Islet precursor cell (in vitro differentiated cells): ENCODE measurements at regions not wholly inside any gene's neighbourhood (a gene's known extent, or its start where the extent isn't known, plus 50 kb on each side); places are given as distances from the start of the nearest gene placed in this dataset.

Source experiments
- DNase-seq: peaks from one replicate; pipeline ENCODE4 v3.0.0-alpha.2; 2018

DNA sequence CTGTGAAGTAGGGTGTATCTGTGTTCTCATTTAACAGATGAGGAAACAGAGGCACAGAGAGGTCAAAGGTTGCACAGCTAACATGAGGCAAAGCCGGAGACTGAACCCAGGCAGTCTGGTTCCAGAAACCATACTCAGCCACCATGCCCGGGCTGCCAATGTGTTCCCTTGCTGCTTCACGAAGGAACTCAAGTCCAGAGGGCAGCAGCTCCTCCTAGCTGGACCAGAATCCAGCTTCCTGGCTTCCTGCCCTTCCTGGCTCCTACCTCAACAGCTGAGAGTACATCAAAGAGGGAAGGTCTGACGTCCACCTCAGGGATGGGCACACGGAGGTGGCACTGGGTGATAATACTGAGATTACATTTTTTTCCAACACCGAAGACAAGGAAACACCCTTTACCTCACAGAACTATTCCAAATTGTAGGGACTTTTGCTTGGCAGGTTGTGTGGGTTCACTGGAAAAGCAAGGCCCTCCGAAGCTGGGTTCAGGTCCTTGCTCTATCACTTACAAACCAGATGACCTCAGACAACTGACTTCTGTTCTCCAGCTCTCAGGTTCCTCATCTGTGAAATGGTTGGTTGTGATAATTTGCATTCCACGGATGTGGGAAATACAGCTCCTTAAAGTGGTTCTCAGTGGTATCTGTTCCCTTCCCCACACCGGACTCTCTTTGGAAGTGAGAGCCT is 154.1 kb upstream of the ZMIZ1 start:
- no peak for DNase-seq

DNA sequence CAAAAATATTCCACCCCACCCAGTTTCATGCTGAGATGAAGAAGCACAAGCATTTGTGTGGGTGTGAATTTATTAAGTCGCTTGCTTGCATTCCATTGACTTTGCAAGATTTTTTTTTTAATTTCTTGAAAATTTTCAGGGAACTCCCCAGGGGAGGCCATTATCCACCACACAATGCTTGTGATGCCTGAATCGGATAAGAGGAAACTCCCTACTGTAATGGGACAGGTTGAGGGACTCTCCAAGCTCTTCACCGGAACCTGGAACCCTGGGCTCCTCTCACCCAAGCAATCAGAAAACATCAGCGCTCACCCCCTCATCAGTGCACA is 153.6 kb upstream of the ZMIZ1 start:
- no peak for DNase-seq

DNA sequence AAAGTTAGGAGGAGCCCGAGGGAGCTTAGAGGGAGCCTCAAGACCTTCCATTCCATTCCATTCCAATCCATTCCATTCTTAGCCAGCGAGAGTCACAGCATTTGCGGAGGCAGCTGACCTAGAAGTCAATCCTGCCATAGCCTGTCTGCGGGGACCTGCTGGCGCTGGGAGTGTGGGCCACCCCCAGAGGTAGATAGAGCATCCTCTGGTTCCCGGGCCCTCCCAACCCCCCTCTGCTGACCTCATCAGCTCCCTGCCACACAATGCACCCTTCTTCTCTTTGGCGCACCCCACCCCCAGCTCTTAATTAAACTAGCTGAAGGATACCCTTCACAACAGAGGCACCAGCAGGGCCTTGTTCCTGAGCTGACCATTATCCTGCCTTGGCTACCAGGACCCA is 152.5 kb upstream of the ZMIZ1 start:
- DNase-seq: no peak

DNA sequence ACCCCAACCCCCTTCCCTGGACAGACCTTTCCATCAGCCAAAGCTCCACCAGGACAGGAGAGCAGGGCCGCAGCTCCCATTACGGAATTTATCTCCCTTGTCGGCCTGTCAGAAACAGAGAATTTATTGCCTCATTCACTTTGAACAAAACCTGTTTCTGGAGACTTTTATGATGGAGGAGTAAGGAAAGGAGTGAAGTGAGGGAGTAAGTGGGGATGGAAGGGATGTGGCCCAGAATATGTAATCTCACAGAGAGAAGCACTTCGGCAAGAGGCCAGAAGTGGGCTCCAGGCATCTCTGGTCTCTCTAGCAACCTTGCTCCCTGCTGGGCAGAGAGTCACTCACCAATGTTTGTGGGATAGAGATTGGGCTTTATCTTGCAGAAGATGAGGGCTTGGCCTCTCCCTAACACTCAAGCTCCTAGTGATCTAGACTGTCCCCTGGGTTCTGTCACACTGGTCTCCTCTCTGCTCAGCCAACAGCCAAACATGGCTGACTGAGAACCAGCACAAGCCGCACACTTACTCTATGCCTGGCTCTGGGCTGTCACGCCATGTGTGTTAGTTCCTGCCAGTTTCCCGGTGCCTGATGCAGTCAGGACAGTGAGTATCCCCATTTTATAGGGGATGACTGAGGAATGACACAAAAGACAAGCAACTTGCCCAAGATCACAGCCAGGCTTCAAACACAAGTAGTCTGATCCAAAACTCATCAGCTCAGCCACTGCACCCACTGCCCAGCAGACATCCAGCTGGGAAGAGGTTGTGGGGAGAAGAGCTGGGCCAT is 149.4 kb upstream of the ZMIZ1 start:
- DNase-seq: no peak

DNA sequence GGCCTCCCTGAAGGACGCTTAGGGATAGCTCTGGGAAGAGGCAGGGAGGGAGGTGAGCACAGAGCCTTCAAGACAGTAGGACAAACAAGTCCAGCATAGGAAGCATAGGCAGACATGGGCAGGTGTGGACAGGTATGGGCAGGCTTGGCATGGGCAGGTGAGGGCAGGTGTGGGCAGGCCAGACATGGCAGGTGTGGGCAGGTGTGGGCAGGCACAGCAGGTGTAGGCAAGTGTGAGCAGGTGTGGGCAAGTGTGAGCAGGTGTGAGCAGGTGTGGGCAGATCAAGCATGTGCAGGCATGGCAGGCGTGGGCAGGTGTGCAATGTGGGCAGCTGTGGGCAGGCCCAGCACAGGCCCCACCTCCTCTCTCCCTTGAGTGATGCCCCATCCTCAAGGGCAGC is 148.8 kb upstream of the ZMIZ1 start:
- no peak for DNase-seq

DNA sequence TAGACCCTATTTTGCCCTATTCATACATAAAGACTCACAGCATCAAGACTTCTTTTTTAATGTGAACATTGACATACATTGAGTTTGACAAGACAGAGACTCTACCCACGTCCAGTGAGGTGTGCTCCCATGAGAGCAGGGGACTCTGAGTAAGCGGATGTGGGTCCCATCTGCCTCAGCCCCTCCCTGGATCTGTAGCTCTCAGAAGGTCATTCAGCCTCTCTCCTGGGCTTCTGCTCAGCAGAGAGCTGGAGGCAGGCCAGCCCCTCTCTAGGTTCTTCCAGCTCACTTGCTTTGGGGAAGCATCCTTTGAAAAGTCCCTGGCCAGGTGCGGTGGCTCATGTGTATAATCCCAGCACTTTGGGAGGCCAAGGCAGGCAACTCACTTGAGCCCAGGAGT is 146.9 kb upstream of the ZMIZ1 start:
- no peak for DNase-seq

DNA sequence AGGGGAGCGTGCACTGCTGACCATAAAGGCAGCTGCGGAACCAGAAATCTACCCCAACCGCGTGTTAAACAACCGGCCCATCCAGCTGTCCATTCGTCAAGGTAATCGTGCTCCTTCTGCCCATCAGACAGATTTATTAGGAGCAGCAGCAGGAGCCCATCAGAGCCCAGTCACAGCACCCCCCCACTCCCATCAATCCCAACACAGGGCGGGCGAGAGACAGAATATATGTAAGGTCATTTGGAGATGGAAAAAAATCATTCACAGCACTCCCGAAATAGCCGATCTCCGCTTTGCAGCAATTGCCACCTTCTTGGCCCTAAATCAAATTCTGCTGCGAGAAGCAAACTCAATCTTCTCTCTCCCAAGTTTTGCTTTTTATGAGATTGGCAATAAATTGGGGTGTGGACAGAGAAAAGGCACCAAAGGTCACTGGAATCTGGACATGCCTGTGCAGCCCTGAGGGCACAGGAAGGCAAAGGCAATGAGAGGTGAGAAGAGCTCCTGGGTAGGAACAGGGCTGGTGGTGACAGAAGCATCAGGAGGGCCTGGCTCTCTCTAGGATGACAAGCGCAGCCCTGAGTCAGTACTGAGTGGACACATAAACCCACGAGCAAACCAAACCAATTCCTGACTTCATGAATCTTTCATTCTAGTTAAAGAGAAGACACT is 145.0 kb upstream of the ZMIZ1 start:
- DNase-seq: peak; percentile 67

DNA sequence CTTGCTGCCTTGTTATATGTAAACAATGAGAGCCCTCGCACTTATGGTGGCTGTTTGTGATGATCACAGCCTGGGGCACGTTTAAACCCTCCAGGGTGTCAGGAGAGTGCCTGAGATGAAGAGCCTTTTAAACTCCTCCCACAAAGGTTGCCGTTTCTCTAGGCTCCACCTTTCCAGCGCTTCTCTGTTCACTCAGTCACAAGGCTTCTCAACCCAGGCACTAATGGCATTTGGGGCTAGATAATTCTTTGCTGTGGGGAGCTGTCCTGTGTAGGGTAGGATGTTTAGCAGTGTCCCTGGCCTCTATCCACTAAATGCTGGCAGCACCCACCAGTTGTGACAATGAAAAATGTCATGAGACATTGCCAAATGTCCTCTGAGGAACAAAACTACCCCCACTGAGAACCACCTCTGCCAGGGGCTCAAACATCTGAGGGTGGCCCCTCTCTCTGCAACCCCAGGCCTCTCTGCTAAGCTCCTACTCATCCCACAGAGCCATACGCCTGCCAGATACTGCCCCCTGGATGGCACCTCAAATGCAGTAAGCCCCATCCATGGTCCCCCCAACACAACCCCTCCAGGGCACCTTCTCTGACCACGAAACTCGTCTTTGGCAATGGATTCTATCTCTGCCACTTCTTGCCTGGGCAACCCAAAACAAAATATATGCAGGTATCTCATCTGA is 144.3 kb upstream of the ZMIZ1 start:
- DNase-seq: peak; percentile 61

DNA sequence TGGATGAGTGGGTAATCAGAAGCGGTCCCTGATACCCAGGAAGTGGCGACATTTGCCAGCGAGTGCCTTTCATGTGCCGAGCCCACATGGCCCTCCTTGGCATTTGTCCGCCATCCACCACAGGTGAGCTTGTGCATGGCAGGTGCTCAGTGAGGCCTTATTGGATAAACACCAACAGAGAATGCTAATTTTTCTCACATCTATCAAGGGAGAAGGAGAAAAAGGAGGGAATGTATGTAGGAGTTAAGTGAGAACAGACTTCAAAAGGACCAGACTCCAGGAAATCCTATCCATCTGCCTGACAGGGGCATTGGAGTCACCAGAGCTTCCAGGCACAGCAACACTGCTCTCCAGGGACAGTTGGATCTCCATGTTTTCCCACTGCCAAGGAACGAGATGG is 143.5 kb upstream of the ZMIZ1 start:
- no peak for DNase-seq

DNA sequence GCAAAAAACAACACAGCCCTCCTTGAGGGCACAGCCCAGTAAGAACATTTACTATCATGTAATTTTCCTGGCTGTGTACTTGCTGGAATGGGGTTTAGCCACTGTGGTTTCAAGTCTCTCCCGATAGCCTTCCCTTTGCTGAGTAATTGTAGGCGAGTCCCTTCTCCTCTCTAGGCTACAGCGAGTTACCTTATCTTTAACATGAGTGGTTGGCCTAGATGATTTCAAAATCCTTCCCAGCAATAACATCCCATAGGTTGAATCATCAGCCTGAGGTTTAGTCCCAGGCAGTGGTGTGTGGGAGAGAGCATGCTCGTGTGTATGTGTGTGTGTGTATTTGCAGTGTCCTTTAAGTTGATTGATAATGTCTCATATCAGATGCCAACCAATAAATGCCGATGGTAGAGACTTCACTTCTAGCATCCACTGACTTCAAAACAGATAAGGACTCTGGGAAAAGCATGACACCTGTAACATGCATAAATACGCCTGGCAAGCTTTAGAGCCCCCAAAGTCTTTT is 142.9 kb upstream of the ZMIZ1 start:
- DNase-seq: no peak

DNA sequence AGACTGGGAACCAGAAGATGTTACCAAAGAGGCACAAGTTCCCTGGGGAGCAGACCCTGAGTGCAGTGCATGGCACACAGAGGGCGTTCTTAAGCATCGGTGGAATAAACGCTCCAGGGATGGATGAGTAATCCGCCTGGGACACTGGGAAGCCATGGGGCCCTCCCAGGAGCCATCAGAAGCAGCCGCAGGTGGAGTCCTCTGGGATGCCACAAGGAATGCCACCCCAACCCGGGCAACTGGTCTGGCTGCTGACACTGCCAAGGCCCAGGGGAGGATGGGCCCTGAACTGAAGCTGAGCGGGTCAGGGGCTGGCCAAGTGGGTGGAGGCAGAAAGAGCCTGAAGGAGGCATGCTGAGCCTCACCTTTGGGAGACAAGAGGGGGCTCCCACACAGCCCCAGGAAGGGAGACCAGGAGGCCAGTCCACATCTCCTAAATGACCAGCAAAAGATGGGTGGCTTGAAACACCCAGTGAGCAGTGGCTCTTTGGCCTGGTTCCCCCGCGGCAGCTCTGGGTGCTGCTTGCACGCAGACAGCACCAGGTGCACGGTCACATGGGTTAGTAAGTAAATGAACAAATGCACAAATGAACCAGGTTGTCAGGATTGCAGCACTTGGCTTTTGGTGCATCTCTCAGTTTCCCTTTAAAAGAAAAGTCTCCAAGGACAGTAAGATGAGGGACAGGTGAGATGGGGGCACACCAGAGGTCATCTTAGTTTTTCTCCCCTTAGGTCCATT is 141.3 kb upstream of the ZMIZ1 start:
- no peak for DNase-seq

DNA sequence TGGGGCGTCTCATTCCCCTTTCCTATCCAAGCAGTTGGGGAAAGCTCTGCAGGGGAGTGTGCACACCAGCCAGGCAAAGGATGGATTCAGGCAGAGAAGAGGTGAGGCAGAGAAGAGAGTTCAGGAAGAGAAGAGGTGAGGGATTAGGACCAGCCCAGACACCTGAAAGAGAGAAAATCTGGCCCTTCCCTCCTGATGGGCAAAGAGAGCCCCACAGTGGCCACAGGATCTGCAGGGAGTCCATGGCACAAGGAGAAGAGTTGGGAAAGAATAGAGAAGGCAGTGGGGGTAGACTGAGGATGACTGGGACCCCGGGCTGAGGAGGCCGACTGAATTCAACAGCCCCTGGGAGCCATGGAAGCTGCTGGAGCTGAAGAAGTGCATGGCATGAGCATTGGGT is 140.4 kb upstream of the ZMIZ1 start:
- DNase-seq: no peak

DNA sequence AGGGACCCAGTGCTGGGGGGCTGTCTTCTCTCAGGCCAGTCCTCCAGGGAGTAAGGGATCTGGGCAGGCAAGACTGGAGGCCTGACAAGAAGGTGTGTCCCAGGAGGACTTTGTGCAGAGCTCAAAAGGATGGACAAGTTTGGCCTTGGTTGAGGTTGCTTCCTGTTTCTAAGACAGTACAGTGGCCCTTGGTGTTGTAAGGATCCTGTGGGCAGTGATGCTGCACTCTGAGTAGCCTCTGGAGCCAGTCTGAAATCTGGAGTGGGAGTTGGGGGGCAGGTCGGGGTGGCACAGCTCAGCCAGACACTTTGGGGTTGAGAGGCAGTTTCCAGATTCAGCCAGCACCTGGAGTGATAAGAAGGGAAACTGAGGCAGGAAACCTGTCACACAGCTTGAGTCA is 139.2 kb upstream of the ZMIZ1 start:
- no peak for DNase-seq

DNA sequence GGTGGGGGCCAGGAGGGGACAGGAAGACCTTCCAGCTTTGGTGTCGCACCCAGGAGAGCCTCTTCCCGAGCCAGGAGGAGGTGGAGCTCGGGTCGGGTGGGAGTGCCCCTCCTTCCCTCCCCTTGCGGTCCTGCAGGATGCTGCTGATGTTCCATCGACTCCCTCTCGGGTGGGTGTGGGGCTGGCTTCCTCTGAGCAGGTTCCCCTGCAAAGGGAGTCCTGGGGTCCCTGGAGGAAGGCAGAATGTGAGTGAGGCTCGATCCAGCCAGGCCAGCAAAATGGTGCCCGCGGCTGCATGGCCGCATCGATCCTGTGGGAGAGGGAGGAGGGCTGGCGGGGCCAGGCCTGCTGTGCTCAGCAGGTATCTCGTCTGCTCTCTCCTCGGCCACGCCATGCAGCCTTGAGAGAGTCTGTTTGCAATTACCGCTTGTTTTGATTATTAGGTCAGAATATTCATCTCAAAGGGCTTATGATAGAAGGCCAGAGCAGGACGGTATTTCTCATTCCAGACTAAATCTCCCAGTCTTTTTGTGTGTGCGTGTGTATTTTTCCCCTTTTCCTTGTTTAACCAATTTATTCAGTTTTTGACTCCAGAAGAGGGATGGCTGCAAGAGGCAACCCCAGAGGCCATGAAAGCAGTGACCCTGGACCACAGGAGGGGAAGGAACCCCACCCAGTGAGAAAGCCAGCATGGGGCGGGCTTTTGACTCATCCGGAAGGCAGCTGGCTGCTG is 137.3 kb upstream of the ZMIZ1 start:
- peak; percentile 73 for DNase-seq

DNA sequence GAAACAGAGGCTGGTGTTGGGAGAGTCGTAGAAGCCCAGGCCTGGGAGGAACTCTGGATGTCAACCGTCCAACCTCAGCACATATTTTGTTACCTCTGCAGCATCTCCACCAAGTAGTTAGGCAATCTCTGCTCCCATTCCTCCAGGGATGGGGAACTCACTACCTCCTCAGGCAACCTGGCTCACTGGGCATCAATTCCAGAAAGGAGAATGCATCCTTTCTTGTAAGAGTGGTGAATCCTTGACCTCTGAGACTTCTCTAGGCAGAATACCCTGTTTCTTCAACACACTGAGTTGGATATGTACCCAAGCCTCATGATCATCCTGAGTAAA is 136.7 kb upstream of the ZMIZ1 start:
- no peak for DNase-seq

DNA sequence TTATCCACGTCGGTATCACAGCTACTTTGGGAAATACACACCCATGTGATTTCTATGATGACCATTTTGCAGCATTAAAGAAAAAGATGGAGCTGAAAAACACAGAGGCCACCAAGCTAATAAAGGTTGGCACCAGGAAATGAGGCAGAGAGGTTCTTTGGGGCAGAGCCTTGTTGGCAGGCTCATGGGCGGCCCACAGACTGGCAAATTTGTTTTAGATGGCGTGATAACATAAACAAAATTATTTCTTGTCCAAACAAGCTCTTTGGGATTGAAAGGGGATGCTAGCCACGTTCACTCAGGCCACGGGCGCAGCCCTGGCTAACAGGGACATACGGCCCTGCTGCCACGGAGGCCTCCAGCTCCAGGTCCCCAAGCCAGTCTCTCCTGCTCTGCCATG is 135.9 kb upstream of the ZMIZ1 start:
- DNase-seq: no peak

DNA sequence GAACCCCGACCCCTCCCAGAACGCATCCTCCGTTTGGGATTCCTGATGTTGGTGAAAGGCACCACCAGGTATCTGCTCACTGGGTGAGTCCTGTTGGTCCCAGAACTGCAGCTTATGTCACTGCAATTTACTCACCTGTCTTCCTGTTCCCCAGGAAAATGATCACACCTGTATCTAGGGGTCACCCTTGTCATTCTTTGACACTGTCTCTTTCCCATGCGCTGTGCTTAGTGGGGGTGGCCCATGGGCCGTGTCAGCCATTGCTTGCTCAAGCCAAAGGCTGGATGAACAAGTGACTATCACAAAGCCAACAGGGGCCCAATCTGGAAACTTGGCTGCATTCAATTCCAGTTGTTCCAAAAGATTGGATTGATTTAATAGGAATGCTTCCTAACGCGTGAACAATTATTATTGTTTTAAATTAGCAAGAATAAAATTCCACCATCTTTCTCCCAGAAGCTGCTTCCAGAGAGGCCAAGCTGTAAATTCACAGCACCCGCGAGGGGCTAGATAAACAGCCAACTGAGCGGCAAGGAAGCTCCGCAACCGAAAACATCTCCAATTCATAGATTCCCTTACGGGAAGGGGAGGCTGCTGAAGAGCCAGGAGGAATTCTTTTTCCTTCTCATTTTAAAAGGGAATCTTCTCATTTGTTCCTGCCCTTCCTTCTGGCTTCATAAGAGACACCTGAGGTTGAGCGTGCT is 134.8 kb upstream of the ZMIZ1 start:
- DNase-seq: no peak

DNA sequence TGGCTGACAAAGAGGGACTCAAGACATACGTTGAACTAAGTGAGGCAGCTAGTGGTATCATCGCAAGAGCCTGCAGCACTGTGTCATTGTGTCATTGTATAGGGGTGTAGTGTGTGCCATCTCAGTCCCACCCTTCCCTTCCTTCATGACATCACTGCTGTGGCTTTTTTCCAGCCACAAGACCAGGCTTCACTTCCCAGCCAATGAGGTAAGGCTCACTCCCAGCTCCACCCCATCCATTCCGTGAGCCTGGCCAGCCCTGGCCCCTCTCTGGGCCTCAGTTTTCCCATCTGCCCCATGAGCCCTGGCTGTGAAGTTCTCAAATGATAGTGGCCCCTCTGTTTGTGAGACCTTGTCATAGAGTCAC is 134.3 kb upstream of the ZMIZ1 start:
- DNase-seq: no peak

DNA sequence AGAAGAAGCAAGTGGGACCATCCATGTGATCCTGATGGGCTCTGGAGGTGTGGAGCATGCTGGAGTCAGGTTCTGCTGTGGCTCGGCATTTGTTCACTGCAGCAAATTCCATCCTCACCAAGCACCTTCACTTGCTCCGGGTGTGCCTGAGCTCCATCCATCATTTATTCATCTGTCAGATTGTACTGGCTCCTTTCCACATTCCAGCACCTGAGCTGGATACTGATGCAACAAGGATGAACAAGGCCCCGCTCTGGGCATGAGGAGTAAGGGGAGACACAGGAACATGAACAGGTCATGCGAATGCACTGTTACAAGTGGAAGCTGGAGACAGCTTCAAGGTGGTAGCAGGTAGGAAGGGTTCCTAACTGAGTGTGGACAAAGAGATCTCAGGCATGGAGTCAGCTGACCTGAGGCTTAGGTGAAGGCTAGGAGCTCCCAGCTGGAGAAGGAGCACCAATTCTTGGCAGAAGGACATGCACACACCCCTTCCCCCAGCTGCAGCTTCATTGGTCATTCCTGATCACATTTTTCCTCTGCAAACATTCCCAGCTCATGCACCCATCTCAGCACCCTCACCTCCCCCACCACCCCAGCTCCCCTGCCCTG is 133.7 kb upstream of the ZMIZ1 start:
- no peak for DNase-seq

DNA sequence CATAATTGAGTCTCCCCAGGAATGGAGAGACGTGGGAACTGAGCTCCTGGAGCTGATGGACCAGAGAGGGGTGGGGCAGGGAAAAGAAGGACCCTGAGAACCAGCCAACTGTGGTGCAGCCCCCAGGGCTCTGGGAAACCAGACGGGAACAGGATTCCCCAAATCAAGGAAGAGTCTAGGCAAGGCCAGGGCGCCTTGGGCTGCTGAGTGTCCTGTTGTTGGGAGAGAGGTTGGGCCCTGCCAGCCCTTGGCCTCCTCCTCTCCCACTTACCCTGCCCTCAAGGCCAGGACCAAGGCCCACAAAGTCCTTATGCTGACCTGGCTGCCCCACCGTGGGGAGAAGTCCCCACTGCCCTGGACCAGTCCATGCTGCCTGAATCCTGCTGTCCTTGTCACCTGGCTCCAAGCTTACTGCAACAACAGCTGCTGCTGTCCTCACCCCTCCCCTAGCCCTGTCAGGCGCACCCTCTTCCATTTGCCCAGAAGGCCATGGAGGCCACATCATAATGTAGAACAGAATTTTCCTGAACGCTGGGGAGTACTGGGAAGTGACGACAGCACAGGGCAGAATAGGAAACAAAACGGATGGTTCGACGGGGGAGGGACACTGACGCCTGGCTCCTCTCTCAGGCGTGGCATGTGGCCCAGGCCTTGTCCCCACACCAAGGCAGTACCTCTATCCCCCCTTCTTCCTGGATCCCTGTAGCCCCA is 132.9 kb upstream of the ZMIZ1 start:
- DNase-seq: no peak
